ENCODE measurements at regions not wholly inside any gene's neighbourhood (a gene's known extent, or its start where the extent isn't known, plus 50 kb on each side); places are given as distances from the start of the nearest gene placed in this dataset.
A peak's percentile ranks its signal among the peaks of the same experiment; 100 is the strongest.
"Not testable (repeated sequence)": the region's sequence is repeated elsewhere in the genome, so short reads cannot be mapped to it uniquely, and the experiment has no call there.

- peak; percentile 12 for DNase-seq
These were observed 344.6 kb upstream of the CTSO start for GRCh38 chr4:156298230-156298629.

GRCh38 chr4:156295676-156296195 lies 342.1 kb upstream of the CTSO start:
- DNase-seq: no peak

GRCh38 chr4:156294577-156294976 lies 340.9 kb upstream of the CTSO start:
- DNase-seq: peak; percentile 61

- no peak for DNase-seq
These were observed 340.1 kb upstream of the CTSO start for GRCh38 chr4:156293657-156294297.

- DNase-seq: no peak
These were observed 337.7 kb upstream of the CTSO start for GRCh38 chr4:156291317-156291716.

- no peak for DNase-seq
These were observed 337.1 kb upstream of the CTSO start for GRCh38 chr4:156290811-156291210.

GRCh38 chr4:156290026-156290425 lies 336.4 kb upstream of the CTSO start:
- not testable (repeated sequence) for DNase-seq

- DNase-seq: no peak
These were observed 327.0 kb upstream of the CTSO start for GRCh38 chr4:156280686-156281085.

GRCh38 chr4:156265407-156265806 lies 311.7 kb upstream of the CTSO start:
- no peak for DNase-seq

- DNase-seq: no peak
These were observed 307.6 kb upstream of the CTSO start for GRCh38 chr4:156261230-156261629.

GRCh38 chr4:156255230-156256007 lies 301.8 kb upstream of the CTSO start:
- no peak for DNase-seq

GRCh38 chr4:156252358-156252921 lies 298.8 kb upstream of the CTSO start:
- DNase-seq: peak; percentile 2

GRCh38 chr4:156251373-156252065 lies 297.9 kb upstream of the CTSO start:
- peak; percentile 91 for DNase-seq

GRCh38 chr4:156248917-156249316 lies 295.3 kb upstream of the CTSO start:
- DNase-seq: peak; percentile 1

- DNase-seq: no peak
These were observed 293.8 kb upstream of the CTSO start for GRCh38 chr4:156247470-156247869.

GRCh38 chr4:156243015-156243414 lies 289.3 kb upstream of the CTSO start:
- no peak for DNase-seq

- DNase-seq: no peak
These were observed 288.7 kb upstream of the CTSO start for GRCh38 chr4:156242390-156242789.

GRCh38 chr4:156241896-156242295 lies 288.2 kb upstream of the CTSO start:
- DNase-seq: no peak

- no peak for DNase-seq
These were observed 284.5 kb upstream of the CTSO start for GRCh38 chr4:156238171-156238570.

- DNase-seq: no peak
These were observed 283.6 kb upstream of the CTSO start for GRCh38 chr4:156237231-156237630.

- no peak for DNase-seq
These were observed 276.5 kb upstream of the CTSO start for GRCh38 chr4:156230176-156230575.

- DNase-seq: no peak
These were observed 275.0 kb upstream of the CTSO start for GRCh38 chr4:156228676-156229075.

GRCh38 chr4:156227321-156227720 lies 273.7 kb upstream of the CTSO start:
- no peak for DNase-seq

All from NCI-H82 (cell line).